ENCODE measurements at regions not wholly inside any gene's neighbourhood (a gene's known extent, or its start where the extent isn't known, plus 50 kb on each side); places are given as distances from the start of the nearest gene placed in this dataset.

GRCh38 chr17:53330756-53331155 lies 492.0 kb upstream of the KIF2B start:
- no peak for TF ChIP-seq CTCF (IDR thresholded peaks at IDR 0.05)
- no peak for TF ChIP-seq POLR2A (IDR thresholded peaks at IDR 0.05)
- no peak for TF ChIP-seq POLR2AphosphoS5 (IDR thresholded peaks at IDR 0.05; ENCODE audit: insufficient read depth in 1 of 2, low read depth in 1 of 2)

All from vagina (tissue), 2 donors.